ENCODE measurements at regions not wholly inside any gene's neighbourhood (a gene's known extent, or its start where the extent isn't known, plus 50 kb on each side); places are given as distances from the start of the nearest gene placed in this dataset.

DNA sequence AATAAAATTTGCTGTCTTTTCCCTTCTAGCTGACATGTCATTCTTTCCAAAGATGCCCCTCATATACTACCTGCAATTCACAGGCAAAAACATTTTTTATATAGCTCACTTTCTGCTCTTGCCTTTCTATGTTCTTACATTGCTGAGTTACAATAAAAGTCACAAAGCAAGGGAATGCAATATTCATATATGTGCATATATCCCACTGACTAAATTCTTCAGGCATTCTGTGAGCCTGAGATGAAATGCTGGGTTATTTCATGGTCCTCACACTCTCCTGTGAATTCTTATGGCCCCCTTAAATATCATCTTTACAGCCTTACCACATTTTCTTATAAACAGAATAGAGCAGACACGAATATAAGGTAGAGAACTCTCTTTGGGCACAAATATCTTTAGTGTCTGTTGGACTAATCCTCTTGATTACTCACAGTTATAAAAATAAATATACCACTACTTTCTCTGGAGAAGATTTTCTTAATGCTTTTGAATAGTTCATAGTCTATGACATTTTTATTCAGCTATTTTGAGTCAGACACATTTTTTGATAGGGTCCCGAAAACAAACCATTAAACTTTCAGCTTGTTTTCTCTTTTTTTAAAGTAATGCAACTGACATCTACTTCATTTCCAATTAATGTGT lies 84.1 kb upstream of the H2AZ1 start:
- H3K36me3 ChIP-seq (ENCODE audit: insufficient read depth): no peaks in the 10 kb centered on the region
- Mint-ChIP-seq H3K4me3 (no peak overlapping the region), H3K27ac (no peak overlapping the region), H3K27me3 (ENCODE audit: insufficient read depth, low read depth, poor library complexity) (no peaks in the 10 kb centered on the region), H3K4me1 (peaks cover 4% of the 10 kb centered on the region; the same call in 1 of the 3 replicates), H3K9me3 (peaks cover 19% of the 10 kb centered on the region), H3K36me3 (ENCODE audit: low read depth) (peaks cover 9% of the 10 kb centered on the region; the same call in 2 of the 3 replicates)
- no peaks in the 10 kb centered on the region for H3K4me1 ChIP-seq (ENCODE audit: insufficient read depth)
- no peaks in the 10 kb centered on the region for H3F3A ChIP-seq (replicated peaks; ENCODE audit: low read depth)
- H2AFZ ChIP-seq: no peak overlapping the region
- ATAC-seq (no peak), DNase-seq (ENCODE audit: low spot score) (no peak)
- H3K27ac ChIP-seq (ENCODE audit: low read depth): no peak overlapping the region
- no peaks in the 10 kb centered on the region for H3K27me3 ChIP-seq (ENCODE audit: insufficient read depth)
- no peak overlapping the region for H3K4me3 ChIP-seq
- no peaks in the 10 kb centered on the region for H4K20me1 ChIP-seq (replicated peaks; ENCODE audit: insufficient read depth)
- TF ChIP-seq ZNF114 (CRISPR knock-in tag; IDR thresholded peaks at IDR 0.05): no peak
- TF ChIP-seq STAT1 (IDR thresholded peaks at IDR 0.05; ENCODE audit: unreplicated experiment): no peak
- no peak for TF ChIP-seq NANOG (IDR thresholded peaks at IDR 0.05; ENCODE audit: borderline replicate concordance)
- TF ChIP-seq CTCF (conservative IDR thresholded peaks at IDR 0.05; ENCODE audit: low read depth in 2 of 2): no peak
- no peak for TF ChIP-seq ZNF331 (CRISPR knock-in tag; IDR thresholded peaks at IDR 0.05; ENCODE audit: low read depth)
- TF ChIP-seq EZH2 (IDR thresholded peaks at IDR 0.05; ENCODE audit: low read depth, unreplicated experiment): no peak
- TF ChIP-seq, protein P1, sequence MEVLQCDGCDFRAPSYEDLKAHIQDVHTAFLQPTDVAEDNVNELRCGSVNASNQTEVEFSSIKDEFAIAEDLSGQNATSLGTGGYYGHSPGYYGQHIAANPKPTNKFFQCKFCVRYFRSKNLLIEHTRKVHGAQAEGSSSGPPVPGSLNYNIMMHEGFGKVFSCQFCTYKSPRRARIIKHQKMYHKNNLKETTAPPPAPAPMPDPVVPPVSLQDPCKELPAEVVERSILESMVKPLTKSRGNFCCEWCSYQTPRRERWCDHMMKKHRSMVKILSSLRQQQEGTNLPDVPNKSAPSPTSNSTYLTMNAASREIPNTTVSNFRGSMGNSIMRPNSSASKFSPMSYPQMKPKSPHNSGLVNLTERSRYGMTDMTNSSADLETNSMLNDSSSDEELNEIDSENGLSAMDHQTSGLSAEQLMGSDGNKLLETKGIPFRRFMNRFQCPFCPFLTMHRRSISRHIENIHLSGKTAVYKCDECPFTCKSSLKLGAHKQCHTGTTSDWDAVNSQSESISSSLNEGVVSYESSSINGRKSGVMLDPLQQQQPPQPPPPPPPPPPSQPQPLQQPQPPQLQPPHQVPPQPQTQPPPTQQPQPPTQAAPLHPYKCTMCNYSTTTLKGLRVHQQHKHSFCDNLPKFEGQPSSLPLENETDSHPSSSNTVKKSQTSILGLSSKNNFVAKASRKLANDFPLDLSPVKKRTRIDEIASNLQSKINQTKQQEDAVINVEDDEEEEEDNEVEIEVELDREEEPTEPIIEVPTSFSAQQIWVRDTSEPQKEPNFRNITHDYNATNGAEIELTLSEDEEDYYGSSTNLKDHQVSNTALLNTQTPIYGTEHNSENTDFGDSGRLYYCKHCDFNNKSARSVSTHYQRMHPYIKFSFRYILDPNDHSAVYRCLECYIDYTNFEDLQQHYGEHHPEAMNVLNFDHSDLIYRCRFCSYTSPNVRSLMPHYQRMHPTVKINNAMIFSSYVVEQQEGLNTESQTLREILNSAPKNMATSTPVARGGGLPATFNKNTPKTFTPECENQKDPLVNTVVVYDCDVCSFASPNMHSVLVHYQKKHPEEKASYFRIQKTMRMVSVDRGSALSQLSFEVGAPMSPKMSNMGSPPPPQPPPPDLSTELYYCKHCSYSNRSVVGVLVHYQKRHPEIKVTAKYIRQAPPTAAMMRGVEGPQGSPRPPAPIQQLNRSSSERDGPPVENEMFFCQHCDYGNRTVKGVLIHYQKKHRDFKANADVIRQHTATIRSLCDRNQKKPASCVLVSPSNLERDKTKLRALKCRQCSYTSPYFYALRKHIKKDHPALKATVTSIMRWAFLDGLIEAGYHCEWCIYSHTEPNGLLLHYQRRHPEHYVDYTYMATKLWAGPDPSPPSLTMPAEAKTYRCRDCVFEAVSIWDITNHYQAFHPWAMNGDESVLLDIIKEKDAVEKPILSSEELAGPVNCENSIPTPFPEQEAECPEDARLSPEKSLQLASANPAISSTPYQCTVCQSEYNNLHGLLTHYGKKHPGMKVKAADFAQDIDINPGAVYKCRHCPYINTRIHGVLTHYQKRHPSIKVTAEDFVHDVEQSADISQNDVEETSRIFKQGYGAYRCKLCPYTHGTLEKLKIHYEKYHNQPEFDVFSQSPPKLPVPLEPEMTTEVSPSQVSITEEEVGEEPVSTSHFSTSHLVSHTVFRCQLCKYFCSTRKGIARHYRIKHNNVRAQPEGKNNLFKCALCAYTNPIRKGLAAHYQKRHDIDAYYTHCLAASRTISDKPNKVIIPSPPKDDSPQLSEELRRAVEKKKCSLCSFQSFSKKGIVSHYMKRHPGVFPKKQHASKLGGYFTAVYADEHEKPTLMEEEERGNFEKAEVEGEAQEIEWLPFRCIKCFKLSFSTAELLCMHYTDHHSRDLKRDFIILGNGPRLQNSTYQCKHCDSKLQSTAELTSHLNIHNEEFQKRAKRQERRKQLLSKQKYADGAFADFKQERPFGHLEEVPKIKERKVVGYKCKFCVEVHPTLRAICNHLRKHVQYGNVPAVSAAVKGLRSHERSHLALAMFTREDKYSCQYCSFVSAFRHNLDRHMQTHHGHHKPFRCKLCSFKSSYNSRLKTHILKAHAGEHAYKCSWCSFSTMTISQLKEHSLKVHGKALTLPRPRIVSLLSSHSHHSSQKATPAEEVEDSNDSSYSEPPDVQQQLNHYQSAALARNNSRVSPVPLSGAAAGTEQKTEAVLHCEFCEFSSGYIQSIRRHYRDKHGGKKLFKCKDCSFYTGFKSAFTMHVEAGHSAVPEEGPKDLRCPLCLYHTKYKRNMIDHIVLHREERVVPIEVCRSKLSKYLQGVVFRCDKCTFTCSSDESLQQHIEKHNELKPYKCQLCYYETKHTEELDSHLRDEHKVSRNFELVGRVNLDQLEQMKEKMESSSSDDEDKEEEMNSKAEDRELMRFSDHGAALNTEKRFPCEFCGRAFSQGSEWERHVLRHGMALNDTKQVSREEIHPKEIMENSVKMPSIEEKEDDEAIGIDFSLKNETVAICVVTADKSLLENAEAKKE (CRISPR knock-in tag; IDR thresholded peaks at IDR 0.05): no peak
- TF ChIP-seq JUNB (IDR thresholded peaks at IDR 0.05; ENCODE audit: unreplicated experiment): no peak
- no peak for TF ChIP-seq CREB1 (CRISPR knock-in tag; IDR thresholded peaks at IDR 0.05; ENCODE audit: low read depth)
- no peak for TF ChIP-seq POLR2AphosphoS5 (IDR thresholded peaks at IDR 0.05; ENCODE audit: low read depth)
- TF ChIP-seq, protein P2, sequence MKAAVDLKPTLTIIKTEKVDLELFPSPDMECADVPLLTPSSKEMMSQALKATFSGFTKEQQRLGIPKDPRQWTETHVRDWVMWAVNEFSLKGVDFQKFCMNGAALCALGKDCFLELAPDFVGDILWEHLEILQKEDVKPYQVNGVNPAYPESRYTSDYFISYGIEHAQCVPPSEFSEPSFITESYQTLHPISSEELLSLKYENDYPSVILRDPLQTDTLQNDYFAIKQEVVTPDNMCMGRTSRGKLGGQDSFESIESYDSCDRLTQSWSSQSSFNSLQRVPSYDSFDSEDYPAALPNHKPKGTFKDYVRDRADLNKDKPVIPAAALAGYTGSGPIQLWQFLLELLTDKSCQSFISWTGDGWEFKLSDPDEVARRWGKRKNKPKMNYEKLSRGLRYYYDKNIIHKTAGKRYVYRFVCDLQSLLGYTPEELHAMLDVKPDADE (IDR thresholded peaks at IDR 0.05): no peak
- no peak for TF ChIP-seq EZH2phosphoT487 (IDR thresholded peaks at IDR 0.05; ENCODE audit: unreplicated experiment)
- TF ChIP-seq, protein P3, sequence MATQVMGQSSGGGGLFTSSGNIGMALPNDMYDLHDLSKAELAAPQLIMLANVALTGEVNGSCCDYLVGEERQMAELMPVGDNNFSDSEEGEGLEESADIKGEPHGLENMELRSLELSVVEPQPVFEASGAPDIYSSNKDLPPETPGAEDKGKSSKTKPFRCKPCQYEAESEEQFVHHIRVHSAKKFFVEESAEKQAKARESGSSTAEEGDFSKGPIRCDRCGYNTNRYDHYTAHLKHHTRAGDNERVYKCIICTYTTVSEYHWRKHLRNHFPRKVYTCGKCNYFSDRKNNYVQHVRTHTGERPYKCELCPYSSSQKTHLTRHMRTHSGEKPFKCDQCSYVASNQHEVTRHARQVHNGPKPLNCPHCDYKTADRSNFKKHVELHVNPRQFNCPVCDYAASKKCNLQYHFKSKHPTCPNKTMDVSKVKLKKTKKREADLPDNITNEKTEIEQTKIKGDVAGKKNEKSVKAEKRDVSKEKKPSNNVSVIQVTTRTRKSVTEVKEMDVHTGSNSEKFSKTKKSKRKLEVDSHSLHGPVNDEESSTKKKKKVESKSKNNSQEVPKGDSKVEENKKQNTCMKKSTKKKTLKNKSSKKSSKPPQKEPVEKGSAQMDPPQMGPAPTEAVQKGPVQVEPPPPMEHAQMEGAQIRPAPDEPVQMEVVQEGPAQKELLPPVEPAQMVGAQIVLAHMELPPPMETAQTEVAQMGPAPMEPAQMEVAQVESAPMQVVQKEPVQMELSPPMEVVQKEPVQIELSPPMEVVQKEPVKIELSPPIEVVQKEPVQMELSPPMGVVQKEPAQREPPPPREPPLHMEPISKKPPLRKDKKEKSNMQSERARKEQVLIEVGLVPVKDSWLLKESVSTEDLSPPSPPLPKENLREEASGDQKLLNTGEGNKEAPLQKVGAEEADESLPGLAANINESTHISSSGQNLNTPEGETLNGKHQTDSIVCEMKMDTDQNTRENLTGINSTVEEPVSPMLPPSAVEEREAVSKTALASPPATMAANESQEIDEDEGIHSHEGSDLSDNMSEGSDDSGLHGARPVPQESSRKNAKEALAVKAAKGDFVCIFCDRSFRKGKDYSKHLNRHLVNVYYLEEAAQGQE (IDR thresholded peaks at IDR 0.05; ENCODE audit: unreplicated experiment): no peak
- H3K4me2 ChIP-seq: no peak overlapping the region
- no peaks in the 10 kb centered on the region for H3K79me2 ChIP-seq (replicated peaks; ENCODE audit: insufficient read depth)
- no peaks in the 10 kb centered on the region; the same call in none of the 2 replicates for H3K9me2 ChIP-seq (ENCODE audit: insufficient read depth)

Data from GM23338 (cell line).